Endothelial cell of umbilical vein (primary cell): ENCODE measurements at regions not wholly inside any gene's neighbourhood (a gene's known extent, or its start where the extent isn't known, plus 50 kb on each side); places are given as distances from the start of the nearest gene placed in this dataset.

Experiments used
- BruUV-seq: library from RNA; stranded (reverse); fragments of 400-500 nt; replicated peaks from 2 replicates; lab custom pipeline; 2021; lab: Mats Ljungman, UMichigan
- CTCF ChIA-PET: fragments of 300-600, 350-600 bp; sonication (Branson Sonifier 250); formaldehyde crosslinking; loops from one replicate; lab custom pipeline; 2021; ENCODE audit warnings: antibody characterized with exemption, inconsistent platforms; lab: Charles Lee
- POLR2A ChIA-PET: fragments of 300-600, 350-600 bp; sonication (Branson Sonifier 250); formaldehyde crosslinking; loops from one replicate; lab custom pipeline; 2021; ENCODE audit warnings: antibody characterized with exemption, inconsistent platforms; lab: Charles Lee
- DNase-seq: peaks from one replicate; pipeline ENCODE4 v3.0.0-alpha.2; 2011; ENCODE audit warnings: low read depth, low spot score
- FAIRE-seq: peaks from 2 replicates; lab custom pipeline; 2011; peaks lifted over from hg19 to GRCh38; lab: Jason Lieb, UNC
- H2AFZ ChIP-seq: 2 replicates; pipeline ENCODE4 v1.6.0; 2012; ENCODE audit warnings: low read depth, low read length, control low read depth, inconsistent platforms
- H3K27ac ChIP-seq: 2 replicates; pipeline ENCODE4 v1.5.1; 2011; ENCODE audit warnings: low read depth, mild to moderate bottlenecking, control low read depth, low read length, moderate library complexity; ENCODE audit not compliant: insufficient read depth
- H3K27me3 ChIP-seq, 2 experiments: 2 replicates each; pipeline versions ENCODE4 v1.6.0 to v1.6.1; 2011; ENCODE audit warnings: low read length in 2 of 2, mixed read lengths in 1 of 2; ENCODE audit not compliant: control insufficient read depth in 2 of 2, insufficient read depth in 2 of 2
- H3K36me3 ChIP-seq, 2 experiments: 2 replicates in 1 of 2; 3 replicates in 1 of 2; pipeline ENCODE4 v1.5.1; 2011; ENCODE audit warnings: low read length in 2 of 2, mild to moderate bottlenecking in 1 of 2, moderate library complexity in 1 of 2; ENCODE audit not compliant: control insufficient read depth in 2 of 2, insufficient read depth in 2 of 2; ENCODE audit errors: extremely low read depth in 1 of 2
- H3K4me1 ChIP-seq: 3 replicates; pipeline ENCODE4 v1.5.1; 2011; ENCODE audit warnings: mild to moderate bottlenecking, low read length; ENCODE audit not compliant: control insufficient read depth, insufficient read depth; ENCODE audit errors: extremely low read depth
- H3K4me2 ChIP-seq: 2 replicates; pipeline ENCODE4 v1.6.1; 2011; ENCODE audit warnings: low read length, control low read depth, mixed read lengths; ENCODE audit not compliant: insufficient read depth
- H3K4me3 ChIP-seq, 3 experiments: fragments of 200-600 bp in 1 of 3; sonication (generic), shearing (Covaris generic) in 1 of 3; replicated peaks in 1 of 3; 2 replicates each; pipeline ENCODE4 v1.5.1; 2011 to 2016; ENCODE audit warnings: control low read depth in 3 of 3, low read length in 3 of 3, mild to moderate bottlenecking in 2 of 3, inconsistent platforms in 1 of 3, low read depth in 1 of 3, moderate library complexity in 1 of 3; ENCODE audit not compliant: insufficient read depth in 1 of 3
- H3K79me2 ChIP-seq: 2 replicates; pipeline ENCODE4 v1.6.0; 2012; ENCODE audit warnings: low read length, inconsistent platforms; ENCODE audit not compliant: control insufficient read depth, insufficient read depth
- H3K9ac ChIP-seq: replicated peaks from 2 replicates; pipeline ENCODE3; 2011; ENCODE audit warnings: low read length, control low read depth; ENCODE audit not compliant: insufficient read depth; ENCODE audit errors: extremely low read depth
- H3K9me1 ChIP-seq: replicated peaks from 3 replicates; pipeline ENCODE4 v1.6.0; 2011; ENCODE audit warnings: mild to moderate bottlenecking, low read length; ENCODE audit not compliant: control insufficient read depth, insufficient read depth; ENCODE audit errors: extremely low read depth
- H3K9me3 ChIP-seq: replicated peaks from 2 replicates; pipeline ENCODE4 v1.5.1; 2012; ENCODE audit warnings: low read length, inconsistent platforms; ENCODE audit not compliant: control insufficient read depth, insufficient read depth
- H4K20me1 ChIP-seq: replicated peaks from 2 replicates; pipeline ENCODE3; 2011; ENCODE audit warnings: mild to moderate bottlenecking, low read length; ENCODE audit not compliant: control insufficient read depth, insufficient read depth; ENCODE audit errors: extremely low read depth
- EZH2 ChIP-seq: IDR thresholded peaks from 2 replicates; pipeline ENCODE4 v1.6.1; 2012; ENCODE audit warnings: borderline replicate concordance, low read depth, mild to moderate bottlenecking, moderate library complexity, low read length, inconsistent platforms; ENCODE audit not compliant: severe bottlenecking
- FOS ChIP-seq: IDR thresholded peaks from 2 replicates; pipeline ENCODE4 v1.6.1; 2011; ENCODE audit warnings: mild to moderate bottlenecking, low read length, moderate library complexity, borderline replicate concordance; ENCODE audit not compliant: insufficient read depth
- GATA2 ChIP-seq: IDR thresholded peaks from 2 replicates; pipeline ENCODE4 v1.7.0; 2011; ENCODE audit warnings: low read depth, mild to moderate bottlenecking, moderate library complexity, mixed read lengths, low read length; ENCODE audit not compliant: insufficient read length, insufficient read depth
- JUN ChIP-seq: IDR thresholded peaks from 2 replicates; pipeline ENCODE4 v1.6.1; 2011; ENCODE audit warnings: borderline replicate concordance, low read depth; ENCODE audit not compliant: insufficient read length, insufficient read depth
- MYC ChIP-seq: IDR thresholded peaks from one replicate; pipeline ENCODE4 v1.6.1; 2011; ENCODE audit warnings: mild to moderate bottlenecking, low read depth, low read length
- POLR2A ChIP-seq: IDR thresholded peaks from 2 replicates; pipeline ENCODE4 v1.6.1; 2012; ENCODE audit warnings: low read depth, mild to moderate bottlenecking, control low read depth, low read length
- POLR2AphosphoS5 ChIP-seq: IDR thresholded peaks from 2 replicates; pipeline ENCODE4 v1.6.1; 2012; ENCODE audit warnings: low read depth, mild to moderate bottlenecking, control low read depth, low read length, moderate library complexity; ENCODE audit not compliant: insufficient read depth
- dilution Hi-C: fragments of 300-500 bp; cut with MboI; formaldehyde crosslinking; loops from one replicate; pipeline ENCODE4 v1.15.0; 2019; ENCODE audit warnings: low sequenced_read_pairs; ENCODE audit not compliant: extremely low pct_ligation_motif_present
- intact Hi-C: fragments of 100-400 bp; cut with micrococcal nuclease; formaldehyde crosslinking; loops from one replicate; pipeline ENCODE4 v1.10.0; 2022
- TF ChIP-seq, protein P1 (sequence below), 2 donors: IDR thresholded peaks; 1 replicate in 1 of 2; 2 replicates in 1 of 2; pipeline ENCODE4 v1.5.1; 2011; ENCODE audit warnings: low read length in 2 of 2, mild to moderate bottlenecking in 2 of 2, moderate library complexity in 2 of 2, control low read depth in 1 of 2, inconsistent platforms in 1 of 2, low read depth in 1 of 2; ENCODE audit not compliant: insufficient read depth in 1 of 2; ENCODE audit errors: extremely low read depth in 1 of 2
- TF ChIP-seq, protein P2 (sequence below): IDR thresholded peaks from 2 replicates; pipeline ENCODE4 v1.6.1; 2011; ENCODE audit not compliant: insufficient read depth, insufficient read length

DNA sequence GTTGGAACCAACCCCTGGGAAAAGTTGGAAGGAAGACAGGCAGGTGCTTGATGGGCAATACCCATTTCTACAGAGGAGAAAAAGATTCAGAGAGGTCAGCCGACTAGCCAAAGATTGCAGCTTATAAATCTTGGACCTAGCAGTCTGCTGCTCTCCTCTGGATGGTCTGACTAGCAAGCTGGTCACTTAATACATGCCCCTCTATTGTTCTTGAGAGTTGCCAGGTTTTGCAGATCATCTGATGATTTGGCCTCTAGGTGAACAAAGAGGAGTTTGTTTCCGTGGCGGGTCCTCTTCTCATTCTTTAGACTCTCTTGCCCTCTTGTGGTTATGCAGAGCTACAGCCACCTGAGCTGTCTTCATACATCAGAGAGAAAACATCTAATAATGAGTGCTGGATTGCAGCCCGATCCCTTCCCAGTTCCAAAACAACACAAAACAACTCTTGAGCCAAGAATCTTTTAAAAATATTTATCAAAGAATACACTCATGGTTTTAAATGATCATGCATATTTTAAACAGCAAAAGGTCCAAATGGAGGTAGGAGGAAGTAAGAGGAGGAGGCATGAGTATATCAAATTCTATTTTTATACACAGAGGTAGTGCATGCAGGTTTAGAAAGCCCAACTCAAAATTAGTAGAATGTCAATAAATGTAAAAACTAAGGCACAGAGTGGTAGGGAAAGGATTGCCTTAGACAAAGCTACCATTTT lies 115.7 kb downstream of the SLC30A10 start:
- Histone ChIP-seq H3K9me1 (no peaks in the 10 kb centered on the region), H2AFZ (no peak overlapping the region), H3K36me3 (no peaks in the 10 kb centered on the region), H3K4me1 (no peaks in the 10 kb centered on the region), H3K79me2 (no peaks in the 10 kb centered on the region), H3K27me3 (peaks cover 0 to 6% of the 10 kb centered on the region in 2 experiments), H4K20me1 (no peaks in the 10 kb centered on the region), H3K4me2 (no peak overlapping the region), H3K4me3 (no peak overlapping the region), H3K9ac (no peak overlapping the region), H3K9me3 (no peaks in the 10 kb centered on the region), H3K27ac (no peak overlapping the region)
- intact Hi-C loops (loop anchor here (2.0 to 10.0 kb wide), 4 partner anchors 152 to 1638 kb away; no protein-coding TSS in a partner anchor), dilution Hi-C loops (no loop called here)
- ChIA-PET CTCF (interaction anchor here (0.7 to 2.6 kb wide), 10 partner anchors 9 to 1642 kb away, joined by 3 to 21 read pairs (median 5); no protein-coding TSS in a partner anchor), POLR2A (no interaction called here)
- TF ChIP-seq, protein P1, sequence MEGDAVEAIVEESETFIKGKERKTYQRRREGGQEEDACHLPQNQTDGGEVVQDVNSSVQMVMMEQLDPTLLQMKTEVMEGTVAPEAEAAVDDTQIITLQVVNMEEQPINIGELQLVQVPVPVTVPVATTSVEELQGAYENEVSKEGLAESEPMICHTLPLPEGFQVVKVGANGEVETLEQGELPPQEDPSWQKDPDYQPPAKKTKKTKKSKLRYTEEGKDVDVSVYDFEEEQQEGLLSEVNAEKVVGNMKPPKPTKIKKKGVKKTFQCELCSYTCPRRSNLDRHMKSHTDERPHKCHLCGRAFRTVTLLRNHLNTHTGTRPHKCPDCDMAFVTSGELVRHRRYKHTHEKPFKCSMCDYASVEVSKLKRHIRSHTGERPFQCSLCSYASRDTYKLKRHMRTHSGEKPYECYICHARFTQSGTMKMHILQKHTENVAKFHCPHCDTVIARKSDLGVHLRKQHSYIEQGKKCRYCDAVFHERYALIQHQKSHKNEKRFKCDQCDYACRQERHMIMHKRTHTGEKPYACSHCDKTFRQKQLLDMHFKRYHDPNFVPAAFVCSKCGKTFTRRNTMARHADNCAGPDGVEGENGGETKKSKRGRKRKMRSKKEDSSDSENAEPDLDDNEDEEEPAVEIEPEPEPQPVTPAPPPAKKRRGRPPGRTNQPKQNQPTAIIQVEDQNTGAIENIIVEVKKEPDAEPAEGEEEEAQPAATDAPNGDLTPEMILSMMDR (IDR thresholded peaks at IDR 0.05; ENCODE audit: extremely low read depth in 1 of 2, insufficient read depth in 1 of 2, low read depth in 1 of 2, low read length in 2 of 2): peak; percentile 49 to 57
- no peak for TF ChIP-seq FOS
- FAIRE-seq: peak; percentile 79
- BruUV-seq: no TSS peak
- peak; percentile 26 for DNase-seq

DNA sequence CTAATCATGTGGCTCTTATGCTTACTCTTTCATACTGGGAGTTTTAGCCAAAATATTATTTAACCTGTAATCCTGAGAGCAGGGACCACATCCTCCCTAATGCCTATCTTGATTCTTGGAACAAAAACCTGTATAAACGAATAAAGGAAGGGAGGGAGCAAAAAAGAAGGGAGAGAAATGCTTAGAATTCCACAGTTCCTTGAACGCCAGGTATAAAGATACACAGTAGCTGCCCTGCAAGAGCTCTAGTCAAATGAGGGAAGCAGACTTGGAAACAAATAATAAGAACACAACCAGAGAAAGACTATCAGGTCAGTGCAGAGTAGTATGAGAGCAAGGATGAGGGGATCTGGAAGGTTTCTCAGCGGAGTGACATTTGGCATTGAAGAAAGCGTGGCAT lies 116.3 kb downstream of the SLC30A10 start:
- peaks cover 0 to 6% of the 10 kb centered on the region in 2 experiments for H3K27me3 ChIP-seq
- ChIA-PET CTCF (interaction anchor here (1.0 to 2.6 kb wide), 9 partner anchors 9 to 1641 kb away, joined by 3 to 21 read pairs (median 5); no protein-coding TSS in a partner anchor), POLR2A (no interaction called here)
- H3K9me1 ChIP-seq: no peaks in the 10 kb centered on the region
- H2AFZ ChIP-seq: no peak overlapping the region
- no TSS peak for BruUV-seq
- dilution Hi-C loops (no loop called here), intact Hi-C loops (loop anchor here (2.0 to 10.0 kb wide), 4 partner anchors 151 to 1637 kb away; no protein-coding TSS in a partner anchor)
- H3K4me3 ChIP-seq: no peak overlapping the region
- DNase-seq (no peak), FAIRE-seq (no peak)
- H3K27ac ChIP-seq: no peak overlapping the region
- H3K79me2 ChIP-seq: no peaks in the 10 kb centered on the region
- H3K4me2 ChIP-seq: no peak overlapping the region
- no peaks in the 10 kb centered on the region for H3K9me3 ChIP-seq
- no peaks in the 10 kb centered on the region for H3K4me1 ChIP-seq
- TF ChIP-seq GATA2 (no peak), FOS (no peak), POLR2A (no peak), EZH2 (no peak), POLR2AphosphoS5 (no peak), MYC (no peak), JUN (no peak)
- TF ChIP-seq, protein P1 (IDR thresholded peaks at IDR 0.05; ENCODE audit: extremely low read depth in 1 of 2, insufficient read depth in 1 of 2, low read depth in 1 of 2, low read length in 2 of 2): no peak
- TF ChIP-seq, protein P2, sequence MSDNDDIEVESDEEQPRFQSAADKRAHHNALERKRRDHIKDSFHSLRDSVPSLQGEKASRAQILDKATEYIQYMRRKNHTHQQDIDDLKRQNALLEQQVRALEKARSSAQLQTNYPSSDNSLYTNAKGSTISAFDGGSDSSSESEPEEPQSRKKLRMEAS: no peak
- H3K9ac ChIP-seq: no peak overlapping the region
- no peaks in the 10 kb centered on the region for H4K20me1 ChIP-seq
- no peaks in the 10 kb centered on the region for H3K36me3 ChIP-seq
